Body of pancreas (tissue), 4 donors: ENCODE measurements at regions not wholly inside any gene's neighbourhood (a gene's known extent, or its start where the extent isn't known, plus 50 kb on each side); places are given as distances from the start of the nearest gene placed in this dataset.

ENCODE experiments used
- POLR2A ChIP-seq, 3 donors: fragments of 450-650 bp; IDR thresholded peaks; one replicate each; pipeline ENCODE4 v1.6.1; 2016; ENCODE audit warnings: antibody characterized with exemption in 3 of 3, mild to moderate bottlenecking in 2 of 3
- TF ChIP-seq, protein P1 (sequence below), 7 experiments: fragments of 450-650 bp in 4 of 7; fragments of 200-600 bp in 3 of 7; sonication (generic) in 3 of 7; IDR thresholded peaks; one replicate each; pipeline ENCODE4 v1.5.1; 2016 to 2019; ENCODE audit warnings: antibody characterized with exemption in 7 of 7

DNA sequence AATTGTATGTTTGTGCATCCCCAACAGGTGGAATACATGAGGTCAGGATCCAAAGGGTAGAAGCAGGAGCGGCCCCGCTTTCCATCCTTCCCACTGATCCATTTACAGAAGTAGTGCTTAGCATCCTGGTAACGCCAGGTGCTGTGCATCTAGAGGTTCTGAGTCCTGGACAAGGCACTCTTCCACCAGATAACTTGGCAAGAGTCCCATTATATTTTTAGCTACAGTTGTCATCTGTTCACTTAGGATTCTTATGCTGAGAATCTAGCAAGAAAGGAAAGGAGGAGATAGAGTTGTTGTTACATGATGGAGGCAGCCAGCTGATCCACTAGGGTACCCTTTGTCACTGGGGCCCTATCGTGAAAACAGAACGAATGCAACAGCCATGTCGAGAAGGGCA lies 389.5 kb upstream of the ZNF507 start:
- TF ChIP-seq, protein P1, sequence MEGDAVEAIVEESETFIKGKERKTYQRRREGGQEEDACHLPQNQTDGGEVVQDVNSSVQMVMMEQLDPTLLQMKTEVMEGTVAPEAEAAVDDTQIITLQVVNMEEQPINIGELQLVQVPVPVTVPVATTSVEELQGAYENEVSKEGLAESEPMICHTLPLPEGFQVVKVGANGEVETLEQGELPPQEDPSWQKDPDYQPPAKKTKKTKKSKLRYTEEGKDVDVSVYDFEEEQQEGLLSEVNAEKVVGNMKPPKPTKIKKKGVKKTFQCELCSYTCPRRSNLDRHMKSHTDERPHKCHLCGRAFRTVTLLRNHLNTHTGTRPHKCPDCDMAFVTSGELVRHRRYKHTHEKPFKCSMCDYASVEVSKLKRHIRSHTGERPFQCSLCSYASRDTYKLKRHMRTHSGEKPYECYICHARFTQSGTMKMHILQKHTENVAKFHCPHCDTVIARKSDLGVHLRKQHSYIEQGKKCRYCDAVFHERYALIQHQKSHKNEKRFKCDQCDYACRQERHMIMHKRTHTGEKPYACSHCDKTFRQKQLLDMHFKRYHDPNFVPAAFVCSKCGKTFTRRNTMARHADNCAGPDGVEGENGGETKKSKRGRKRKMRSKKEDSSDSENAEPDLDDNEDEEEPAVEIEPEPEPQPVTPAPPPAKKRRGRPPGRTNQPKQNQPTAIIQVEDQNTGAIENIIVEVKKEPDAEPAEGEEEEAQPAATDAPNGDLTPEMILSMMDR (IDR thresholded peaks at IDR 0.05) = no peak
- TF ChIP-seq POLR2A (IDR thresholded peaks at IDR 0.05) = no peak
